T-helper 2 cell (primary cell): ENCODE measurements at regions not wholly inside any gene's neighbourhood (a gene's known extent, or its start where the extent isn't known, plus 50 kb on each side); places are given as distances from the start of the nearest gene placed in this dataset.
"Not testable (repeated sequence)": the region's sequence is repeated elsewhere in the genome, so short reads cannot be mapped to it uniquely, and the experiment has no call there.

Experiments
- DNase-seq, 5 experiments: peaks; one replicate each; pipeline versions ENCODE4 v3.0.0 to v3.0.0-alpha.2; 2012 to 2022

GRCh38 chr7:153958789-153959188 lies 93.4 kb upstream of the DPP6 start:
- DNase-seq: not testable (repeated sequence)

GRCh38 chr7:153964481-153965112 lies 87.6 kb upstream of the DPP6 start:
- DNase-seq: not testable (repeated sequence)

GRCh38 chr7:153969016-153969415 lies 83.2 kb upstream of the DPP6 start:
- not testable (repeated sequence) for DNase-seq

GRCh38 chr7:153974603-153975002 lies 77.6 kb upstream of the DPP6 start:
- not testable (repeated sequence) for DNase-seq

- DNase-seq: not testable (repeated sequence)
Measured at GRCh38 chr7:153976745-153977144, 75.5 kb upstream of the DPP6 start.

- not testable (repeated sequence) for DNase-seq
Measured at GRCh38 chr7:153983186-153983585, 69.0 kb upstream of the DPP6 start.

GRCh38 chr7:153989066-153989627 lies 63.1 kb upstream of the DPP6 start:
- not testable (repeated sequence) for DNase-seq

GRCh38 chr7:153989742-153990425 lies 62.3 kb upstream of the DPP6 start:
- DNase-seq: not testable (repeated sequence)

GRCh38 chr7:153991471-153991870 lies 60.7 kb upstream of the DPP6 start:
- DNase-seq: not testable (repeated sequence)

- DNase-seq: not testable (repeated sequence)
Measured at GRCh38 chr7:153993402-153993801, 58.8 kb upstream of the DPP6 start.

- DNase-seq: not testable (repeated sequence)
Measured at GRCh38 chr7:153998896-153999295, 53.3 kb upstream of the DPP6 start.
